ENCODE measurements at regions not wholly inside any gene's neighbourhood (a gene's known extent, or its start where the extent isn't known, plus 50 kb on each side); places are given as distances from the start of the nearest gene placed in this dataset.

GRCh38 chr10:45075216-45075615 is 74.5 kb downstream of the ZNF22 start:
- TF ChIP-seq POLR2AphosphoS5 (IDR thresholded peaks at IDR 0.05; ENCODE audit: low read depth, low read length) (no peak), REST (IDR thresholded peaks at IDR 0.05; ENCODE audit: insufficient read depth in 1 of 2, low read depth in 2 of 2, low read length in 2 of 2) (no peak), SIN3A (IDR thresholded peaks at IDR 0.05; ENCODE audit: borderline replicate concordance, insufficient read depth, low read length) (no peak), TAF1 (IDR thresholded peaks at IDR 0.05; ENCODE audit: borderline replicate concordance, insufficient read depth, low read length) (no peak), FOXP2 (optimal IDR thresholded peaks at IDR 0.05; ENCODE audit: borderline replicate concordance, extremely low read depth, extremely low read length, insufficient read depth) (no peak)
